Fibroblast of the aortic adventitia (primary cell): ENCODE measurements at regions not wholly inside any gene's neighbourhood (a gene's known extent, or its start where the extent isn't known, plus 50 kb on each side); places are given as distances from the start of the nearest gene placed in this dataset.
"Not testable (repeated sequence)": the region's sequence is repeated elsewhere in the genome, so short reads cannot be mapped to it uniquely, and the experiment has no call there.

Experiments
- DNase-seq: peaks from one replicate; pipeline ENCODE4 v3.0.0-alpha.2; 2010; ENCODE audit warnings: low read depth
- H3K4me3 ChIP-seq: 2 replicates; pipeline ENCODE4 v1.5.1; 2011; ENCODE audit warnings: low read depth, mild to moderate bottlenecking, control low read depth, low read length, moderate library complexity
- TF ChIP-seq, protein P1 (sequence below): IDR thresholded peaks from 2 replicates; pipeline ENCODE4 v1.5.1; 2011; ENCODE audit warnings: mild to moderate bottlenecking, low read length, control low read depth, inconsistent platforms; ENCODE audit not compliant: insufficient read depth

DNA sequence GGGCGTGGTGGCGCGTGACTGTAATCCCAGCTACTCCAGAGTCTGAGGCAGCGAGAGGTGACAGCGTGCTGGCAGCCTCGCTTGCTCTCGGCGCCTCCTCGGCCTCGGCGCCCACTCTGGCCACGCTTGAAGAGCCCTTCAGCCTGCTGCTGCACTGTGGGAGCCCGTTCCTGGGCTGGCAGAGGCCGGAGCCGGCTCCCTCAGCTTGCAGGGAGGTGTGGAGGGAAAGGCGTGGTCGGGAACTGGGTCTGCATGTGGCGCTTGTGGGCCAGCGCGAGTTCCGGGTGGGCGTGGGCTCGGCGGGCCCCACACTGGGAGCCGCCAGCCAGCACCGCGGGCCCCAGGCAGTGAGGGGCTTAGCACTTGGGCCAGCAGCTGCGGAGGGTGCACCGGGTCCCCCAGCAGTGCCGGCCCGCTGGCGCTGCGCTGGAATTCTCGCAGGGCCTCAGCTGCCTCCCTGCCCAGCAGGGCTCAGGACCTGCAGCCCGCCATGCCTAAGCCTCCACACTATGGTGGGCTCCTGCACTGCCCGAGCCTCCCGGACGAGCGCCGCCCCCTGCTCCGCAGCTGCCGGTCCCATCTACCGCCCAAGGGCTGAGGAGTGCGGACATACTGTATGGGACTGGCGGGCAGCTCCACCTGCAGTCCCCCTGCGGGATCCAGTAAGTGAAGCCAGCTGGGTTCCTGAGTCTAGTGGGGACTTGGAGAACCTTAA lies 1093.3 kb upstream of the CDH8 start:
- no peak overlapping the region for H3K4me3 ChIP-seq
- TF ChIP-seq, protein P1, sequence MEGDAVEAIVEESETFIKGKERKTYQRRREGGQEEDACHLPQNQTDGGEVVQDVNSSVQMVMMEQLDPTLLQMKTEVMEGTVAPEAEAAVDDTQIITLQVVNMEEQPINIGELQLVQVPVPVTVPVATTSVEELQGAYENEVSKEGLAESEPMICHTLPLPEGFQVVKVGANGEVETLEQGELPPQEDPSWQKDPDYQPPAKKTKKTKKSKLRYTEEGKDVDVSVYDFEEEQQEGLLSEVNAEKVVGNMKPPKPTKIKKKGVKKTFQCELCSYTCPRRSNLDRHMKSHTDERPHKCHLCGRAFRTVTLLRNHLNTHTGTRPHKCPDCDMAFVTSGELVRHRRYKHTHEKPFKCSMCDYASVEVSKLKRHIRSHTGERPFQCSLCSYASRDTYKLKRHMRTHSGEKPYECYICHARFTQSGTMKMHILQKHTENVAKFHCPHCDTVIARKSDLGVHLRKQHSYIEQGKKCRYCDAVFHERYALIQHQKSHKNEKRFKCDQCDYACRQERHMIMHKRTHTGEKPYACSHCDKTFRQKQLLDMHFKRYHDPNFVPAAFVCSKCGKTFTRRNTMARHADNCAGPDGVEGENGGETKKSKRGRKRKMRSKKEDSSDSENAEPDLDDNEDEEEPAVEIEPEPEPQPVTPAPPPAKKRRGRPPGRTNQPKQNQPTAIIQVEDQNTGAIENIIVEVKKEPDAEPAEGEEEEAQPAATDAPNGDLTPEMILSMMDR = no peak
- no peak for DNase-seq

DNA sequence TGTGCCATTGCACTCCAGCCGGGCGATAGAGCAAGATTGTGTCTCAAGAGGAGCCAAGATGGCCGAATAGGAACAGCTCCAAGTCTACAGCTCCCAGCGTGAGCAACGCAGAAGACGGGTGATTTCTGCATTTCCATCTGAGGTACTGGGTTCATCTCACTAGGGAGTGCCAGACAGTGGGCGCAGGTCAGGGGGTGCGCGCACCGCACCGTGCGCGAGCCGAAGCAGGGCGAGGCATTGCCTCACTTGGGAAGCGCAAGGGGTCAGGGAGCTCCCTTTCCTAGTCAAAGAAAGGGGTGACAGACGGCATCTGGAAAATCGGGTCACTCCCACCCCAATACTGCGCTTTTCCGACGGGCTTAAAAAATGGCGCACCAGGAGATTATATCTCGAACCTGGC lies 1083.7 kb upstream of the CDH8 start:
- DNase-seq, H3K4me3 ChIP-seq: not testable (repeated sequence)

DNA sequence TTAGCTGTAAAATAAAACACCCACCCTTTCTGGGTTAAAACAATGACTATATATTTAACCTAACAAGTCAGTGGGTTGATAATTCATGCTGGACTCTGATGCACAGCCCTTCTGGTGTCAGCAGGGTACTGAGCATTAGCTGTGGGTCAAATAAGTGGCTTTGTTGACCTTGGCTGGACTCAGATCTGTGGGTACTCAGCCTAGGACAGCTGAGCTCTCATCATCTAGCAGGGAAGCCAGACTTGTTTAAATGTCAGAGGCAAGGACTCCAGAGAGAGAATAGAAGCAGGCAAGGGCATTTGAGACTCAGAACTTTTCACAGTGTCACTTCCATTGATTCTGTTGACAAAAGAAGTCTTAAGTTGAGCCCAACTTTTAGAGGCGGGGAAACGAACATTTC lies 1063.8 kb upstream of the CDH8 start:
- H3K4me3 ChIP-seq = no peak overlapping the region
- no peak for DNase-seq
- TF ChIP-seq, protein P1 = no peak

DNA sequence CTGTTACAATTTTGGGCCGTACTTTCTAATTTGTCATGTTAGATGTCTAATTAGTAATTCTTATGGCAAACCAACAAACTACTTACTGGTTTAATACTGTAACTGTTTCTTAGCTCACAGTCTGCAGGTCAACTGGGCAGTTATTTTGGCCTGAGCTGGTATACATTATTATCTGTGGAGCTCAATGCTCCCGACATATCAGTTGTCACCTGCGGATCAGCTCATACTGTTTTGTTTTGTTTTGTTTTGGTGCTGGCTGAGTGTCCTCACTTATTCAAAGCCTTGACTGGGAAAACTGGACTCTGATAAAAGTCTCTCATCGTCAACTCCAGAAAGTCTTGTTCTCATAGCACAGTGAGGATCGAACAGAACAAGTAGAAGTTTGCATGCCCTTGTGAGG lies 1060.6 kb upstream of the CDH8 start:
- no peak overlapping the region for H3K4me3 ChIP-seq
- DNase-seq = no peak
- TF ChIP-seq, protein P1 = no peak

DNA sequence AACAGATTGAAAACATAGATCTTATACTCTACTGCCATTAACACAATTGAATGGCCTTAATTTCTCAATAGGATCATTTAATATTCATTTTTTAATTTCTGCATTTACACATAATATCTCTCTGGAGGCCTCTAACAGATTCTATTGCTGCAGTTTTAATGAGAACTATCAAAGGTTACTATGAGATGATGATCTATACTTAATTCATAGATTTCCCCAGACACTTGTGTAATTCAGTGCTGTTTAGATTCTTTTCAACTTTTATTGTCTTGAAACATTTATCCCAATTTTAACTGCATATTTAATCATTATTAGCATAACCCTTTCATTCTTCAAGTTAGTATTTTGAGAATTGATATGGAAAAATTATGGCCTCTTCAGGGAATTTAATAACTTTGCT lies 1056.5 kb upstream of the CDH8 start:
- no peak for DNase-seq
- no peak overlapping the region for H3K4me3 ChIP-seq
- TF ChIP-seq, protein P1 = no peak

DNA sequence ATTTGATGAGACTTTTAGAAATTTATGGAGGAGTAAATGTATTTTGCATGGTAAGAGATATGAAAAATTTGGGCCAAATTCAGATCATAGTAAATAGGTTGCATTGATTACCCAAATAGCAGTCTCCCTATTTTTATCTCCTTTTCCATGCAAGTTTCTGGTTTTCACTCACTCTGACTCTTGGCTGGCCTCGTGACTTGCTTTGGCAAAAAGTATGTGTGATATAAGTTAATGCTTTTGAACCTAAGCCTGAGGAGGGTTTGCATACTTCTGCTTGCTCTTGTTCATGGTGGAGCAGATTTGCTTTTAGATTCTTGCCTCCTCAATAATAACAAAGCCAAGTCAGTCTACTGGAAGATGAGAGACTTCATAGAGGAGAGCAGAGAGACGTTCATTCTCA lies 1045.9 kb upstream of the CDH8 start:
- DNase-seq = no peak
- TF ChIP-seq, protein P1 = no peak
- H3K4me3 ChIP-seq = no peak overlapping the region

DNA sequence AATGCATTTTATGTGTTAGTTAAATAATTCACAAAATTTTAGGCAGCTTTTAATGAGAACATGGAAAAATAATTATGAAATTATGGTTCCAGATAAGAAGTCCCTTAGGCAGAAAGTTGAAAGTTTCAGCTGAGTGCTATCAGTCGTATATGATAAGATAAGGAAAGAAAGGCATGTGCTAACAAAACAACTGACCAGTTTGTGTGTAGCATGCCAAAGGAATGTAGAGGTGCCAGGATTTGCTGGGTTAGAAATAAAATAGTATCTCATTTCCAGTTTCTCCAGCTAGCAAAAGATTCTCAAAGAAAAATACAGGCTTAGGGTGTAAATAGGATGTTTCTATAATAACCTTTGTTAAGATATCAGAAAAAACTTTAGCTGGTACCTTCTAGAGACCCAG lies 1044.5 kb upstream of the CDH8 start:
- DNase-seq = no peak
- TF ChIP-seq, protein P1 = no peak

More for the DNA sequence above, 1044.5 kb upstream of the CDH8 start:
- no peak overlapping the region for H3K4me3 ChIP-seq
